SK-N-SH (cell line): ENCODE measurements at regions not wholly inside any gene's neighbourhood (a gene's known extent, or its start where the extent isn't known, plus 50 kb on each side); places are given as distances from the start of the nearest gene placed in this dataset.
"Not testable (repeated sequence)": the region's sequence is repeated elsewhere in the genome, so short reads cannot be mapped to it uniquely, and the experiment has no call there.

ENCODE experiments used
- FOXJ3 ChIP-seq: sonication (generic); formaldehyde crosslinking; IDR thresholded peaks from 2 replicates; pipeline ENCODE4 v1.5.1; 2020; ENCODE audit warnings: mild to moderate bottlenecking, missing genetic modification reagents
- POLR2AphosphoS5 ChIP-seq: IDR thresholded peaks from 2 replicates; pipeline ENCODE4 v1.6.1; 2012; ENCODE audit warnings: low read depth, low read length
- TAF1 ChIP-seq: IDR thresholded peaks from 2 replicates; pipeline ENCODE4 v1.6.1; 2012; ENCODE audit warnings: low read depth, mild to moderate bottlenecking, low read length, moderate library complexity, borderline replicate concordance
- TF ChIP-seq, protein P1 (sequence below): fragments of 200-600 bp; sonication (generic); IDR thresholded peaks from 2 replicates; pipeline ENCODE4 v1.6.1; 2017; ENCODE audit warnings: antibody characterized with exemption, mild to moderate bottlenecking, moderate library complexity
- TF ChIP-seq, protein P2 (sequence below): IDR thresholded peaks from 2 replicates; pipeline ENCODE4 v1.6.1; 2012; ENCODE audit warnings: mild to moderate bottlenecking, low read depth, low read length, moderate library complexity

DNA sequence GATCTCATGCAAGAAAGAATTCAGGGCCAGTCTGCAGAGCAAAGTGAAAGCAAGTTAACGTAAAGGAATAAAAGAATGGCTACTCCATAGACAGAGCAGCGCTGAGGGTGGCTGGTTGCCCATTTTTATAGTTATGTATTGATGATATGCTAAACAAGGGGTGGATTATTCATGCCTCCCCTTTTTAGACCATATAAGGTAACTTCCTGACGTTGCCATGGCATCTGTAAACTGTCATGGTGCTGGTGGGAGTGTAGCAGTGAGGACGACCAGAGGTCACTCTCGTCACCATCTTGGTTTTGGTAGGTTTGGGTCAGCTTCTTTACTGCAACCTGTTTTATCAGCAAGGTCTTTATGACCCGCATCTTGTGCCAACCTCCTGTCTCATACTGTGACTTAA, 76.5 kb upstream of the VRK1 start:
- TF ChIP-seq, protein P1, sequence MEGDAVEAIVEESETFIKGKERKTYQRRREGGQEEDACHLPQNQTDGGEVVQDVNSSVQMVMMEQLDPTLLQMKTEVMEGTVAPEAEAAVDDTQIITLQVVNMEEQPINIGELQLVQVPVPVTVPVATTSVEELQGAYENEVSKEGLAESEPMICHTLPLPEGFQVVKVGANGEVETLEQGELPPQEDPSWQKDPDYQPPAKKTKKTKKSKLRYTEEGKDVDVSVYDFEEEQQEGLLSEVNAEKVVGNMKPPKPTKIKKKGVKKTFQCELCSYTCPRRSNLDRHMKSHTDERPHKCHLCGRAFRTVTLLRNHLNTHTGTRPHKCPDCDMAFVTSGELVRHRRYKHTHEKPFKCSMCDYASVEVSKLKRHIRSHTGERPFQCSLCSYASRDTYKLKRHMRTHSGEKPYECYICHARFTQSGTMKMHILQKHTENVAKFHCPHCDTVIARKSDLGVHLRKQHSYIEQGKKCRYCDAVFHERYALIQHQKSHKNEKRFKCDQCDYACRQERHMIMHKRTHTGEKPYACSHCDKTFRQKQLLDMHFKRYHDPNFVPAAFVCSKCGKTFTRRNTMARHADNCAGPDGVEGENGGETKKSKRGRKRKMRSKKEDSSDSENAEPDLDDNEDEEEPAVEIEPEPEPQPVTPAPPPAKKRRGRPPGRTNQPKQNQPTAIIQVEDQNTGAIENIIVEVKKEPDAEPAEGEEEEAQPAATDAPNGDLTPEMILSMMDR, result not testable (repeated sequence)
- not testable (repeated sequence) for TF ChIP-seq FOXJ3 (CRISPR knock-in tag); TAF1; POLR2AphosphoS5
- TF ChIP-seq, protein P2, sequence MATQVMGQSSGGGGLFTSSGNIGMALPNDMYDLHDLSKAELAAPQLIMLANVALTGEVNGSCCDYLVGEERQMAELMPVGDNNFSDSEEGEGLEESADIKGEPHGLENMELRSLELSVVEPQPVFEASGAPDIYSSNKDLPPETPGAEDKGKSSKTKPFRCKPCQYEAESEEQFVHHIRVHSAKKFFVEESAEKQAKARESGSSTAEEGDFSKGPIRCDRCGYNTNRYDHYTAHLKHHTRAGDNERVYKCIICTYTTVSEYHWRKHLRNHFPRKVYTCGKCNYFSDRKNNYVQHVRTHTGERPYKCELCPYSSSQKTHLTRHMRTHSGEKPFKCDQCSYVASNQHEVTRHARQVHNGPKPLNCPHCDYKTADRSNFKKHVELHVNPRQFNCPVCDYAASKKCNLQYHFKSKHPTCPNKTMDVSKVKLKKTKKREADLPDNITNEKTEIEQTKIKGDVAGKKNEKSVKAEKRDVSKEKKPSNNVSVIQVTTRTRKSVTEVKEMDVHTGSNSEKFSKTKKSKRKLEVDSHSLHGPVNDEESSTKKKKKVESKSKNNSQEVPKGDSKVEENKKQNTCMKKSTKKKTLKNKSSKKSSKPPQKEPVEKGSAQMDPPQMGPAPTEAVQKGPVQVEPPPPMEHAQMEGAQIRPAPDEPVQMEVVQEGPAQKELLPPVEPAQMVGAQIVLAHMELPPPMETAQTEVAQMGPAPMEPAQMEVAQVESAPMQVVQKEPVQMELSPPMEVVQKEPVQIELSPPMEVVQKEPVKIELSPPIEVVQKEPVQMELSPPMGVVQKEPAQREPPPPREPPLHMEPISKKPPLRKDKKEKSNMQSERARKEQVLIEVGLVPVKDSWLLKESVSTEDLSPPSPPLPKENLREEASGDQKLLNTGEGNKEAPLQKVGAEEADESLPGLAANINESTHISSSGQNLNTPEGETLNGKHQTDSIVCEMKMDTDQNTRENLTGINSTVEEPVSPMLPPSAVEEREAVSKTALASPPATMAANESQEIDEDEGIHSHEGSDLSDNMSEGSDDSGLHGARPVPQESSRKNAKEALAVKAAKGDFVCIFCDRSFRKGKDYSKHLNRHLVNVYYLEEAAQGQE, result not testable (repeated sequence)
